AG10803 (cell line): ENCODE measurements at regions not wholly inside any gene's neighbourhood (a gene's known extent, or its start where the extent isn't known, plus 50 kb on each side); places are given as distances from the start of the nearest gene placed in this dataset.

Experiments
- DNase-seq: peaks from one replicate; pipeline ENCODE4 v3.0.0; 2010; ENCODE audit warnings: low read depth
- H3K4me3 ChIP-seq: 2 replicates; pipeline ENCODE4 v1.5.1; 2011; ENCODE audit warnings: mild to moderate bottlenecking, low read length, control low read depth
- TF ChIP-seq, protein P1 (sequence below): conservative IDR thresholded peaks from 2 replicates; pipeline ENCODE4 v1.5.1; 2011; ENCODE audit warnings: mild to moderate bottlenecking, low read length, control low read depth, inconsistent platforms

GRCh38 chr2:120491111-120491625, 145.2 kb downstream of the INHBB start:
- DNase-seq: no peak
- H3K4me3 ChIP-seq: no peak overlapping the region
- TF ChIP-seq, protein P1, sequence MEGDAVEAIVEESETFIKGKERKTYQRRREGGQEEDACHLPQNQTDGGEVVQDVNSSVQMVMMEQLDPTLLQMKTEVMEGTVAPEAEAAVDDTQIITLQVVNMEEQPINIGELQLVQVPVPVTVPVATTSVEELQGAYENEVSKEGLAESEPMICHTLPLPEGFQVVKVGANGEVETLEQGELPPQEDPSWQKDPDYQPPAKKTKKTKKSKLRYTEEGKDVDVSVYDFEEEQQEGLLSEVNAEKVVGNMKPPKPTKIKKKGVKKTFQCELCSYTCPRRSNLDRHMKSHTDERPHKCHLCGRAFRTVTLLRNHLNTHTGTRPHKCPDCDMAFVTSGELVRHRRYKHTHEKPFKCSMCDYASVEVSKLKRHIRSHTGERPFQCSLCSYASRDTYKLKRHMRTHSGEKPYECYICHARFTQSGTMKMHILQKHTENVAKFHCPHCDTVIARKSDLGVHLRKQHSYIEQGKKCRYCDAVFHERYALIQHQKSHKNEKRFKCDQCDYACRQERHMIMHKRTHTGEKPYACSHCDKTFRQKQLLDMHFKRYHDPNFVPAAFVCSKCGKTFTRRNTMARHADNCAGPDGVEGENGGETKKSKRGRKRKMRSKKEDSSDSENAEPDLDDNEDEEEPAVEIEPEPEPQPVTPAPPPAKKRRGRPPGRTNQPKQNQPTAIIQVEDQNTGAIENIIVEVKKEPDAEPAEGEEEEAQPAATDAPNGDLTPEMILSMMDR: no peak

- H3K4me3 ChIP-seq: no peak overlapping the region
- DNase-seq: no peak
- TF ChIP-seq, protein P1: no peak
Observed at GRCh38 chr2:120493231-120493630, 147.3 kb downstream of the INHBB start.

DNA sequence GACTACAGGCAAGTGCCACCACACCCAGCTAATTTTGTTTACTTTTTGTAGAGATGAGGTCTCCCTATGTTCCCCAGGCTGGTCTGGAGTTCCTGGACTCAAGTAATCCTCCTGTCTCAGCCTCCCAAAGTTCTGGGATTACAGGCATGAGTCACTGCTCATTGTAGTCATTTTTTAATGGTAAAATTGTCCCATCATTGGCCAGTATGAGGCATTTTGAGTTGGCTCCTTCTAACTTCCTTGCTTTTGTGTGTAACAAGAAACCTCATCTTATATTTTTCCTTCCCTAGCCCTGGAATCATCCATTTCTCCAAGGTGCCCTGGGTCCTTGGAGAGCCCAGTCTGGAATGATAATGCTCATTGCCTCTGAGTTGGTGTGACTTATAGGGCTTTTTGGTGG, 148.5 kb downstream of the INHBB start:
- TF ChIP-seq, protein P1: no peak
- DNase-seq: no peak
- H3K4me3 ChIP-seq: no peak overlapping the region

DNA sequence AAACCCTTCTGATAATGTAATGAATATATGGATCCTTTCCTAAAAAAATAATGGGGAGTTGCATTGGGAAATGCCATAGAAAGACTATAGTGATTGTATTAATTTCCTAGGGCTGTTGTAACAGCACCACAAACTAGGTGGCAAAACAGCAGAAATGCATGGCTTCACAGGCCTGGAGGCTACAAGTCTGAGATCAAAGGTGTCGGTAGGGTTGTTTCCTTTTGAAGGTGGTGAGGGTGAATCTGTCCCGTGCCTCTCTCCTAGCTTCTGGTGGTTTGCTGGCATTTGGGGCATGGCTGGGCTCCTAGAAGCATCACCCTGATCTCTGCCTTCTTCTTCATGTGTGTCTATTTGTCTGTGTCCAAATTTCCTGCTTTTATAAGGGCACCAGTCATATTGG, 149.7 kb downstream of the INHBB start:
- TF ChIP-seq, protein P1: no peak
- H3K4me3 ChIP-seq: no peak overlapping the region
- no peak for DNase-seq

- no peak overlapping the region for H3K4me3 ChIP-seq
- TF ChIP-seq, protein P1: no peak
- DNase-seq: no peak
Observed at GRCh38 chr2:120496235-120496634, 150.3 kb downstream of the INHBB start.

GRCh38 chr2:120496759-120497158, 150.8 kb downstream of the INHBB start:
- DNase-seq: no peak

More at GRCh38 chr2:120496759-120497158, 150.8 kb downstream of the INHBB start:
- H3K4me3 ChIP-seq: no peak overlapping the region
- TF ChIP-seq, protein P1: no peak
